ENCODE measurements at regions not wholly inside any gene's neighbourhood (a gene's known extent, or its start where the extent isn't known, plus 50 kb on each side); places are given as distances from the start of the nearest gene placed in this dataset.

- TF ChIP-seq CTCF (IDR thresholded peaks at IDR 0.05) (no peak), POLR2A (IDR thresholded peaks at IDR 0.05) (no peak)
Observed at GRCh38 chr6:147033267-147033666, 170.9 kb upstream of the STXBP5 start.
